ENCODE measurements at regions not wholly inside any gene's neighbourhood (a gene's known extent, or its start where the extent isn't known, plus 50 kb on each side); places are given as distances from the start of the nearest gene placed in this dataset.
"Not testable (repeated sequence)": the region's sequence is repeated elsewhere in the genome, so short reads cannot be mapped to it uniquely, and the experiment has no call there.

- no peak for DNase-seq (ENCODE audit: low read depth)
These were observed 53.0 kb upstream of the CA12 start for GRCh38 chr15:63434576-63435186.

GRCh38 chr15:63435204-63435820, 53.7 kb upstream of the CA12 start:
- DNase-seq (ENCODE audit: low read depth): no peak

GRCh38 chr15:63436341-63436740, 54.7 kb upstream of the CA12 start:
- no peak for DNase-seq (ENCODE audit: low read depth)

- DNase-seq (ENCODE audit: low read depth): peak; percentile 76
These were observed 55.3 kb upstream of the CA12 start for GRCh38 chr15:63436872-63437375.

- peak; percentile 71 for DNase-seq (ENCODE audit: low read depth)
These were observed 58.1 kb upstream of the CA12 start for GRCh38 chr15:63439536-63440264.

GRCh38 chr15:63440265-63440648, 58.6 kb upstream of the CA12 start:
- no peak for DNase-seq (ENCODE audit: low read depth)

GRCh38 chr15:63440756-63441155, 59.1 kb upstream of the CA12 start:
- DNase-seq (ENCODE audit: low read depth): no peak

- DNase-seq (ENCODE audit: low read depth): no peak
These were observed 59.6 kb upstream of the CA12 start for GRCh38 chr15:63441266-63441665.

GRCh38 chr15:63442080-63442479, 60.4 kb upstream of the CA12 start:
- DNase-seq (ENCODE audit: low read depth): no peak

- no peak for DNase-seq (ENCODE audit: low read depth)
These were observed 59.8 kb upstream of the USP3 start for GRCh38 chr15:63444611-63445010.

GRCh38 chr15:63446255-63446654, 58.1 kb upstream of the USP3 start:
- no peak for DNase-seq (ENCODE audit: low read depth)

- DNase-seq (ENCODE audit: low read depth): no peak
These were observed 57.2 kb upstream of the USP3 start for GRCh38 chr15:63447017-63447676.

- no peak for DNase-seq (ENCODE audit: low read depth)
These were observed 56.1 kb upstream of the USP3 start for GRCh38 chr15:63448266-63448665.

GRCh38 chr15:63448872-63449555, 55.4 kb upstream of the USP3 start:
- not testable (repeated sequence) for DNase-seq (ENCODE audit: low read depth)

GRCh38 chr15:63449731-63450130, 54.7 kb upstream of the USP3 start:
- peak; percentile 22 for DNase-seq (ENCODE audit: low read depth)

GRCh38 chr15:63450884-63451225, 53.5 kb upstream of the USP3 start:
- DNase-seq (ENCODE audit: low read depth): no peak

GRCh38 chr15:63451671-63452315, 52.6 kb upstream of the USP3 start:
- no peak for DNase-seq (ENCODE audit: low read depth)

GRCh38 chr15:63452552-63453136, 51.7 kb upstream of the USP3 start:
- DNase-seq (ENCODE audit: low read depth): peak; percentile 34

GRCh38 chr15:63453186-63453905, 51.0 kb upstream of the USP3 start:
- no peak for DNase-seq (ENCODE audit: low read depth)

All from HT1080 (cell line).